ENCODE measurements at regions not wholly inside any gene's neighbourhood (a gene's known extent, or its start where the extent isn't known, plus 50 kb on each side); places are given as distances from the start of the nearest gene placed in this dataset.

DNA sequence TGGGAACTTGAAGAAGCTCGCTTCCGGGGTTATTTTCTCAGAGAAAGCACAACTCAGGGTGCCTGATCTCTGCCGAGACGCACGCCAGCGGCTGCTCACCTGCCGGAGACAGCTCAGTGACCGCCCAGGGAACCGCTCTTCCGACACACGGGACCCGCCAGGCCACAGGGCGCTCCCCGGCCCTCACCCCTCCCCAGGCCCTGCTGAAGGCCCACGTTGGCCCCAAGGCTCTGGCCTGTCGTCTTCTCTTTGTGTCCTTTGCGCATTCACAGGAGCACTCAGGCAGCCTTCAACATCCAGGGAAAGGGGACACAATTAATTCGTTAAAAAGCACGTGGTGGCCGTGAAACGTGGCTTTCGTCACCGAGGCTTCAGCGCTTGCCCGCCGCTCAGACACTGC is 276.3 kb upstream of the SALL3 start:
- TF ChIP-seq, protein P1, sequence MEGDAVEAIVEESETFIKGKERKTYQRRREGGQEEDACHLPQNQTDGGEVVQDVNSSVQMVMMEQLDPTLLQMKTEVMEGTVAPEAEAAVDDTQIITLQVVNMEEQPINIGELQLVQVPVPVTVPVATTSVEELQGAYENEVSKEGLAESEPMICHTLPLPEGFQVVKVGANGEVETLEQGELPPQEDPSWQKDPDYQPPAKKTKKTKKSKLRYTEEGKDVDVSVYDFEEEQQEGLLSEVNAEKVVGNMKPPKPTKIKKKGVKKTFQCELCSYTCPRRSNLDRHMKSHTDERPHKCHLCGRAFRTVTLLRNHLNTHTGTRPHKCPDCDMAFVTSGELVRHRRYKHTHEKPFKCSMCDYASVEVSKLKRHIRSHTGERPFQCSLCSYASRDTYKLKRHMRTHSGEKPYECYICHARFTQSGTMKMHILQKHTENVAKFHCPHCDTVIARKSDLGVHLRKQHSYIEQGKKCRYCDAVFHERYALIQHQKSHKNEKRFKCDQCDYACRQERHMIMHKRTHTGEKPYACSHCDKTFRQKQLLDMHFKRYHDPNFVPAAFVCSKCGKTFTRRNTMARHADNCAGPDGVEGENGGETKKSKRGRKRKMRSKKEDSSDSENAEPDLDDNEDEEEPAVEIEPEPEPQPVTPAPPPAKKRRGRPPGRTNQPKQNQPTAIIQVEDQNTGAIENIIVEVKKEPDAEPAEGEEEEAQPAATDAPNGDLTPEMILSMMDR (conservative IDR thresholded peaks at IDR 0.05; ENCODE audit: low read depth, low read length), result no peak
- no peak for TF ChIP-seq EZH2 (IDR thresholded peaks at IDR 0.05; ENCODE audit: borderline replicate concordance, low read depth, low read length, poor library complexity, severe bottlenecking)
